Pancreas (tissue), 10 donors: ENCODE measurements at regions not wholly inside any gene's neighbourhood (a gene's known extent, or its start where the extent isn't known, plus 50 kb on each side); places are given as distances from the start of the nearest gene placed in this dataset.

Experiments used
- ATAC-seq, 4 donors: fragments of 200-7000 bp; cut with Tn5 transposase; one replicate each; pipeline versions ENCODE4 v1.8.0 to v1.9.1; 2020; ENCODE audit warnings: mild to moderate bottlenecking in 4 of 4, moderate library complexity in 4 of 4
- DNase-seq, 6 donors: peaks; one replicate each; pipeline ENCODE4 v3.0.0-alpha.2; 2020
- FAIRE-seq: peaks from 2 replicates; lab custom pipeline; 2012; peaks lifted over from hg19 to GRCh38; lab: Jason Lieb, UNC
- H3K27ac ChIP-seq, 4 donors: fragments of 200-600 bp; sonication (generic); 1 replicate in 3 of 4; 2 replicates in 1 of 4; pipeline versions ENCODE4 v1.5.0 to v1.8.0; 2020
- H3K27me3 ChIP-seq, 4 donors: fragments of 200-600 bp; one replicate each; pipeline ENCODE4 v1.8.0; 2021
- H3K36me3 ChIP-seq, 3 donors: fragments of 200-600 bp; sonication (generic) in 1 of 3; one replicate each; pipeline versions ENCODE4 v1.5.0 to v1.8.0; 2020 to 2021
- H3K4me1 ChIP-seq, 3 donors: fragments of 200-600 bp; one replicate each; pipeline ENCODE4 v1.8.0; 2021
- H3K4me3 ChIP-seq, 4 donors: fragments of 200-600 bp; sonication (generic) in 2 of 4; one replicate each; pipeline versions ENCODE4 v1.5.0 to v1.8.0; 2020 to 2021
- H3K9me3 ChIP-seq, 4 donors: fragments of 200-600 bp; one replicate each; pipeline ENCODE4 v1.8.0; 2021
- WGBS, 2 donors: extraction: QIAGEN DNeasy Blood & Tissue Kit; methylation state at CpG; one replicate each; pipeline ENCODE4 v1.1.7; 2013; 5-methylcytosine and 5-hydroxymethylcytosine counted together
- intact Hi-C, 3 donors: fragments of 100-400 bp; cut with DNase I; formaldehyde crosslinking; loops; one replicate each; pipeline versions ENCODE4 v1.11.1 to v1.14.2; 2022
- TF ChIP-seq, protein P1 (sequence below), 4 donors: fragments of 200-600 bp; sonication (generic) in 3 of 4; IDR thresholded peaks; one replicate each; pipeline versions ENCODE4 v1.5.0 to v1.8.0; 2021; ENCODE audit warnings: antibody characterized with exemption in 4 of 4
- donor health status: healthy with polysubstance abuse.
- donor health status: DM: no; HTN: no; CAD: no; lungs with moderate emphysema.
- donor health status: DM: no; HTN: no; CAD: no.
- donor health status: control.
- donor health status: control.
- donor health status: Bipolar disorder and iron deficiency.
- donor health status: DM: yes; HTN: yes; CAD: no.
- donor health status: DM: no; HTN: no; CAD: no.
- donor health status: DM: no; HTN: no; CAD: no.
- donor health status: DM: yes; HTN: yes; CAD: no.

DNA sequence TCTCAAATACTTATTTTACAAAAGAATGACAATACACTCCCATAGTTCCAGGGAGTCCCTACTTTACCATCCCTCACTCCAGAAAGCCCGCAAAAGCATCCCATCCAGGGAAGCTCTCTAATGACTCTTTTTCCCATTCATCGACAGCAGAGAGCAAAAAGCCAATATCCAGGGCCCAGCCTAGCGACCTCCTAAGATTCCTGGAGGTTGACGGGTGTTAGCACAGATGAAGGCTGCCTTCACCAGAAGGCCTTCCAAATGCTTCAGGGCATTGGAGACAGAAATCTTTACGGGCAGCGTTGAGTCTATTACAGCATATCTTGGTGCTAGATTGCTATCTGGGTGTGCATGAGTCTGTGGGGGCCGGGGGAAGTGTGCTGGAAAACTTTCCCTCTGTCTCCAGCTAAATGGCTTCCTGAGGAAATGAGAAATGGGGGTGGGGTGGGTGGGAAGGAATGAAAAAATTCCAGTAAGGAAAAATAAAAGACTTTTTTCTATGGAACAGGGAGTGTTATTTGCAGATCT lies 136.6 kb downstream of the PROX1 start:
- ATAC-seq (no peak), FAIRE-seq (no peak), DNase-seq (no peak)
- Histone ChIP-seq H3K36me3 (no peaks in the 10 kb centered on the region), H3K9me3 (no peaks in the 10 kb centered on the region), H3K4me1 (peaks cover 0 to 4% (median 4%) of the 10 kb centered on the region in 3 donors), H3K27ac (peak overlapping the region in 3 of 4 donors; percentile 40 to 51 (median 40)), H3K27me3 (no peaks in the 10 kb centered on the region), H3K4me3 (no peak overlapping the region)
- intact Hi-C loops, result loop anchor here in 1 of 3 donors (10.0 kb wide), 1 partner anchor 880 kb away; no protein-coding TSS in a partner anchor
- TF ChIP-seq, protein P1, sequence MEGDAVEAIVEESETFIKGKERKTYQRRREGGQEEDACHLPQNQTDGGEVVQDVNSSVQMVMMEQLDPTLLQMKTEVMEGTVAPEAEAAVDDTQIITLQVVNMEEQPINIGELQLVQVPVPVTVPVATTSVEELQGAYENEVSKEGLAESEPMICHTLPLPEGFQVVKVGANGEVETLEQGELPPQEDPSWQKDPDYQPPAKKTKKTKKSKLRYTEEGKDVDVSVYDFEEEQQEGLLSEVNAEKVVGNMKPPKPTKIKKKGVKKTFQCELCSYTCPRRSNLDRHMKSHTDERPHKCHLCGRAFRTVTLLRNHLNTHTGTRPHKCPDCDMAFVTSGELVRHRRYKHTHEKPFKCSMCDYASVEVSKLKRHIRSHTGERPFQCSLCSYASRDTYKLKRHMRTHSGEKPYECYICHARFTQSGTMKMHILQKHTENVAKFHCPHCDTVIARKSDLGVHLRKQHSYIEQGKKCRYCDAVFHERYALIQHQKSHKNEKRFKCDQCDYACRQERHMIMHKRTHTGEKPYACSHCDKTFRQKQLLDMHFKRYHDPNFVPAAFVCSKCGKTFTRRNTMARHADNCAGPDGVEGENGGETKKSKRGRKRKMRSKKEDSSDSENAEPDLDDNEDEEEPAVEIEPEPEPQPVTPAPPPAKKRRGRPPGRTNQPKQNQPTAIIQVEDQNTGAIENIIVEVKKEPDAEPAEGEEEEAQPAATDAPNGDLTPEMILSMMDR (IDR thresholded peaks at IDR 0.05), result no peak
- 64 to 65% methylated on average over 7 of the region's 7 CpGs for WGBS, 2 donors

DNA sequence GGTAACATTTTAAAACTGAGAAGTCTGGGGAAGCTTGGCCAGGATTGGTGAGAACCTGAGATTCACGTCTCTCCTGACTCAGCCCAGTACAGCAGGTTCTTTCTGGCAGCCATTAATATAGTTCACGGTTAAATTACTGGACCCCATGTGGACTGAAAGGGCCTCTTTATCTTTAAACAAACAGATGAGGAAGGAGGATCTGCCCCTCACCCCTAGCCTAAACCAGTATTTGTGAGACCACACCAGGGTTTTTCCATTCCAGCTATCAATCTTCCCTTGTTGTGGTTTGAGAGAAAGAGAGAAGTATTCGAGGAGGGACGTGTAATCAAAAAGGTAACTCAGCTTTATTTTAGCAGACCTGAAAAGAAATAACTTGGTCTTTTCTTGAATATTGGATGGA lies 137.1 kb downstream of the PROX1 start:
- H3K4me1 ChIP-seq, result peaks cover 0 to 4% (median 4%) of the 10 kb centered on the region in 3 donors
- H3K36me3 ChIP-seq, result no peaks in the 10 kb centered on the region
- no peak overlapping the region for H3K4me3 ChIP-seq
- FAIRE-seq, result no peak
- H3K9me3 ChIP-seq, result no peaks in the 10 kb centered on the region
- 41 to 45% methylated on average over 4 of the region's 4 CpGs for WGBS, 2 donors
- no peaks in the 10 kb centered on the region for H3K27me3 ChIP-seq
- TF ChIP-seq, protein P1 (IDR thresholded peaks at IDR 0.05), result no peak
- peak; percentile 32 to 71 (median 53) for ATAC-seq
- H3K27ac ChIP-seq, result peak overlapping the region; percentile 2 to 56 (median 46)
- intact Hi-C loops, result loop anchor here in 1 of 3 donors (10.0 kb wide), 1 partner anchor 880 kb away; no protein-coding TSS in a partner anchor
- DNase-seq, result peak in 1 of 6 donors; percentile 10

DNA sequence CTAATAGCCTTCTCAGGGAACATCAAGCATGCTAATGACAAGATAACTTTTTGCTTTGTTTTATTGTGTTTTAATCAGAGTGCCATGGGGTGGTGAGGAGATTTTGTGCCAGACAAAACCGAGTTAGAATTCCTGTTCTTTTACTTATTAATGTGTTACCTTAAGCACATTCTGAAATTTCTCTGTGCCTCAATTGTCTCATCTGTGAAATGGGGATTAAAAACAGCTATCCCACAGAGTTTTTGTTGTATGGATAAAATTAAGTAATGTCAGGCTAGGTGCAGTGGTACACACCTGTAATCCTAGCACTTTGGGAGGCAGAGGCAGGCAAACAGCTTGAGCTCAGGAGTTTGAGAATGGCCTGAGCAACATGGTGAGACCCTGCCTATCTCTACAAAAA lies 138.0 kb downstream of the PROX1 start:
- Histone ChIP-seq H3K9me3 (no peaks in the 10 kb centered on the region), H3K27ac (peak overlapping the region in 2 of 4 donors; percentile 40 to 51), H3K4me1 (peaks cover 0 to 4% (median 4%) of the 10 kb centered on the region in 3 donors), H3K27me3 (no peaks in the 10 kb centered on the region), H3K36me3 (no peaks in the 10 kb centered on the region), H3K4me3 (no peak overlapping the region)
- DNase-seq, result no peak
- no peak for ATAC-seq
- 30 to 42% methylated on average over 1 of the region's 1 CpG for WGBS, 2 donors
- intact Hi-C loops, result loop anchor here in 1 of 3 donors (10.0 kb wide), 1 partner anchor 881 kb away; no protein-coding TSS in a partner anchor
- TF ChIP-seq, protein P1 (IDR thresholded peaks at IDR 0.05), result no peak
- FAIRE-seq, result no peak

DNA sequence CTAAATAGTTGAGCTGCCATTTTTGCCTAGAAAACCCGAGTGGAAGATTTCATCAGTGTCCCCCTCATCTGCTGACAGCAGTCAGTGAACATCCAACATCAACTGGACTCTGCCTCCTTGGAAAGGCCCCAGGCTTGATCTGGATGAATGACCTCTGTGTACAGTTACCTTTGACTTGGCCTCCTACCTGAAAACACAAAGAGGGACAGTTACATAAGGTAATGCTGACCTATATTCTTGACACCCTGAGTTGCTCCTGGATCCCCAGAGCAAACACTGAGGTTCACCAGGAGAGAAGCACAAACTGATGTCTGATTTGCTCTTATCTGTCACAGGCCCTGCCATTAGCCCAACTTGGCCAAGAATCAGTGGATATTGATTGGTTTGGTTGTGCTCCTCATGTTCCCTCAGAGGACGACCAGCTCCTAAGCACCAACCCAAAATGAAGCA lies 138.9 kb downstream of the PROX1 start:
- Histone ChIP-seq H3K9me3 (no peaks in the 10 kb centered on the region), H3K4me3 (no peak overlapping the region), H3K27me3 (no peaks in the 10 kb centered on the region), H3K4me1 (peaks cover 0 to 4% (median 4%) of the 10 kb centered on the region in 3 donors), H3K36me3 (no peaks in the 10 kb centered on the region), H3K27ac (no peak overlapping the region)
- ATAC-seq, result no peak
- no peak for FAIRE-seq
- intact Hi-C loops, result loop anchor here in 1 of 3 donors (10.0 kb wide), 1 partner anchor 882 kb away; no protein-coding TSS in a partner anchor
- TF ChIP-seq, protein P1 (IDR thresholded peaks at IDR 0.05), result no peak
- 65 to 75% methylated on average over 2 of the region's 2 CpGs for WGBS, 2 donors
- no peak for DNase-seq

DNA sequence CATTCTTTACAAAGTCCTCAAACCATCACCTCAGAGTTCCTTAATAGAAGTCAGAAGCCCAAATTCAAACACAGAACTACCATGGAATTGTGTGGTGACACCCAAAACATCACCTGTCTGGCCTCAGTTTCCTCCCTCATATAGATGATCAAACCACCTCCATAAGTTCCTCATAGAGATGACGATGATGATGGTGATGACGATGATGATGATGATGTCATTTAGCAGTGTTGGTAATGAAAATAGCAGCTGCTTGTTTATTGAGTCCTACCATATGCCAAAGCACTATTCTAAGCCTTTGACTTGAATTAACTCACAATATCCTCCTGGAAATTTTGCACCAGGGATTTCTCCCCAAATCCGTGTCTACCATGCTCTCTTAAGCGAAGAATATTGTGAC lies 139.9 kb downstream of the PROX1 start:
- ATAC-seq, result no peak
- Histone ChIP-seq H3K4me1 (peaks cover 0 to 3% (median 3%) of the 10 kb centered on the region in 3 donors), H3K4me3 (no peak overlapping the region), H3K27ac (no peak overlapping the region), H3K27me3 (no peaks in the 10 kb centered on the region), H3K36me3 (no peaks in the 10 kb centered on the region), H3K9me3 (no peaks in the 10 kb centered on the region)
- no peak for DNase-seq
- WGBS, 2 donors, result 96% methylated on average over 4 of the region's 4 CpGs
- TF ChIP-seq, protein P1 (IDR thresholded peaks at IDR 0.05), result no peak
- intact Hi-C loops, result loop anchor here in 1 of 3 donors (10.0 kb wide), 1 partner anchor 883 kb away; no protein-coding TSS in a partner anchor
- no peak for FAIRE-seq
